ENCODE measurements at regions not wholly inside any gene's neighbourhood (a gene's known extent, or its start where the extent isn't known, plus 50 kb on each side); places are given as distances from the start of the nearest gene placed in this dataset.

- no peak overlapping the region for H3K4me3 ChIP-seq (ENCODE audit: low read length)
- no peaks in the 10 kb centered on the region for H3K27me3 ChIP-seq (ENCODE audit: control insufficient read depth, insufficient read depth, low read length)
- peaks cover 2% of the 10 kb centered on the region for H3K9me3 ChIP-seq (replicated peaks; ENCODE audit: control insufficient read depth, low read depth, low read length)
- no peaks in the 10 kb centered on the region for H3K4me1 ChIP-seq (ENCODE audit: control insufficient read depth, insufficient read depth, low read length)
- WGBS (ENCODE audit: insufficient coverage), result 51% methylated on average over 2 of the region's 2 CpGs
- H3K27ac ChIP-seq (ENCODE audit: low read length), result no peak overlapping the region
- no peaks in the 10 kb centered on the region for H3K36me3 ChIP-seq (ENCODE audit: control insufficient read depth, insufficient read depth, low read length)
- no peak for DNase-seq
These were observed 514.4 kb upstream of the CHAC2 start for GRCh38 chr2:53253244-53253643.

- WGBS (ENCODE audit: insufficient coverage), result no CpG with 5 or more reads among the region's 1 CpG
- Histone ChIP-seq H3K36me3 (ENCODE audit: control insufficient read depth, insufficient read depth, low read length) (no peaks in the 10 kb centered on the region), H3K4me1 (ENCODE audit: control insufficient read depth, insufficient read depth, low read length) (no peaks in the 10 kb centered on the region), H3K4me3 (ENCODE audit: low read length) (no peak overlapping the region), H3K27me3 (ENCODE audit: control insufficient read depth, insufficient read depth, low read length) (no peaks in the 10 kb centered on the region), H3K27ac (ENCODE audit: low read length) (no peak overlapping the region), H3K9me3 (replicated peaks; ENCODE audit: control insufficient read depth, low read depth, low read length) (no peaks in the 10 kb centered on the region)
- DNase-seq, result no peak
These were observed 515.5 kb upstream of the CHAC2 start for GRCh38 chr2:53252115-53252514.

- Histone ChIP-seq H3K27ac (ENCODE audit: low read length) (no peak overlapping the region), H3K36me3 (ENCODE audit: control insufficient read depth, insufficient read depth, low read length) (no peaks in the 10 kb centered on the region), H3K4me3 (ENCODE audit: low read length) (no peak overlapping the region), H3K4me1 (ENCODE audit: control insufficient read depth, insufficient read depth, low read length) (no peaks in the 10 kb centered on the region), H3K9me3 (replicated peaks; ENCODE audit: control insufficient read depth, low read depth, low read length) (no peaks in the 10 kb centered on the region), H3K27me3 (ENCODE audit: control insufficient read depth, insufficient read depth, low read length) (no peaks in the 10 kb centered on the region)
- 79% methylated on average over 3 of the region's 6 CpGs for WGBS (ENCODE audit: insufficient coverage)
- peak; percentile 10 for DNase-seq
These were observed 519.5 kb upstream of the CHAC2 start for GRCh38 chr2:53247956-53248735.

- H3K4me3 ChIP-seq (ENCODE audit: low read length), result no peak overlapping the region
- H3K27me3 ChIP-seq (ENCODE audit: control insufficient read depth, insufficient read depth, low read length), result no peaks in the 10 kb centered on the region
- H3K27ac ChIP-seq (ENCODE audit: low read length), result no peak overlapping the region
- DNase-seq, result no peak
- H3K36me3 ChIP-seq (ENCODE audit: control insufficient read depth, insufficient read depth, low read length), result no peaks in the 10 kb centered on the region
- H3K4me1 ChIP-seq (ENCODE audit: control insufficient read depth, insufficient read depth, low read length), result no peaks in the 10 kb centered on the region
- H3K9me3 ChIP-seq (replicated peaks; ENCODE audit: control insufficient read depth, low read depth, low read length), result no peaks in the 10 kb centered on the region
These were observed 524.2 kb upstream of the CHAC2 start for GRCh38 chr2:53243430-53243829.

- Histone ChIP-seq H3K27me3 (ENCODE audit: control insufficient read depth, insufficient read depth, low read length) (no peaks in the 10 kb centered on the region), H3K9me3 (replicated peaks; ENCODE audit: control insufficient read depth, low read depth, low read length) (no peaks in the 10 kb centered on the region), H3K36me3 (ENCODE audit: control insufficient read depth, insufficient read depth, low read length) (no peaks in the 10 kb centered on the region), H3K4me1 (ENCODE audit: control insufficient read depth, insufficient read depth, low read length) (no peaks in the 10 kb centered on the region), H3K4me3 (ENCODE audit: low read length) (no peak overlapping the region), H3K27ac (ENCODE audit: low read length) (no peak overlapping the region)
- WGBS (ENCODE audit: insufficient coverage), result 26% methylated on average over 3 of the region's 3 CpGs
- DNase-seq, result no peak
These were observed 525.5 kb upstream of the CHAC2 start for GRCh38 chr2:53242090-53242489.

- WGBS (ENCODE audit: insufficient coverage), result no CpG with 5 or more reads among the region's 1 CpG
These were observed 531.6 kb upstream of the CHAC2 start for GRCh38 chr2:53235836-53236582.

GRCh38 chr2:53234548-53234903 is 533.1 kb upstream of the CHAC2 start:
- Histone ChIP-seq H3K4me1 (ENCODE audit: control insufficient read depth, insufficient read depth, low read length) (no peaks in the 10 kb centered on the region), H3K9me3 (replicated peaks; ENCODE audit: control insufficient read depth, low read depth, low read length) (no peaks in the 10 kb centered on the region), H3K36me3 (ENCODE audit: control insufficient read depth, insufficient read depth, low read length) (no peaks in the 10 kb centered on the region), H3K27ac (ENCODE audit: low read length) (no peak overlapping the region), H3K4me3 (ENCODE audit: low read length) (no peak overlapping the region), H3K27me3 (ENCODE audit: control insufficient read depth, insufficient read depth, low read length) (no peaks in the 10 kb centered on the region)
- peak; percentile 32 for DNase-seq
- WGBS (ENCODE audit: insufficient coverage), result 0% methylated on average over 1 of the region's 1 CpG

More at GRCh38 chr2:53235836-53236582, 531.6 kb upstream of the CHAC2 start:
- Histone ChIP-seq H3K36me3 (ENCODE audit: control insufficient read depth, insufficient read depth, low read length) (no peaks in the 10 kb centered on the region), H3K4me3 (ENCODE audit: low read length) (no peak overlapping the region), H3K27me3 (ENCODE audit: control insufficient read depth, insufficient read depth, low read length) (no peaks in the 10 kb centered on the region), H3K9me3 (replicated peaks; ENCODE audit: control insufficient read depth, low read depth, low read length) (no peaks in the 10 kb centered on the region), H3K27ac (ENCODE audit: low read length) (no peak overlapping the region), H3K4me1 (ENCODE audit: control insufficient read depth, insufficient read depth, low read length) (no peaks in the 10 kb centered on the region)
- DNase-seq, result no peak

- no peaks in the 10 kb centered on the region for H3K9me3 ChIP-seq (replicated peaks; ENCODE audit: control insufficient read depth, low read depth, low read length)
- WGBS (ENCODE audit: insufficient coverage), result 91% methylated on average over 1 of the region's 4 CpGs
- no peak overlapping the region for H3K4me3 ChIP-seq (ENCODE audit: low read length)
- no peaks in the 10 kb centered on the region for H3K27me3 ChIP-seq (ENCODE audit: control insufficient read depth, insufficient read depth, low read length)
- no peaks in the 10 kb centered on the region for H3K36me3 ChIP-seq (ENCODE audit: control insufficient read depth, insufficient read depth, low read length)
- no peak overlapping the region for H3K27ac ChIP-seq (ENCODE audit: low read length)
- no peaks in the 10 kb centered on the region for H3K4me1 ChIP-seq (ENCODE audit: control insufficient read depth, insufficient read depth, low read length)
- DNase-seq, result no peak
These were observed 533.7 kb upstream of the CHAC2 start for GRCh38 chr2:53233759-53234547.

- Histone ChIP-seq H3K9me3 (replicated peaks; ENCODE audit: control insufficient read depth, low read depth, low read length) (no peaks in the 10 kb centered on the region), H3K4me3 (ENCODE audit: low read length) (no peak overlapping the region), H3K27me3 (ENCODE audit: control insufficient read depth, insufficient read depth, low read length) (no peaks in the 10 kb centered on the region), H3K27ac (ENCODE audit: low read length) (no peak overlapping the region), H3K4me1 (ENCODE audit: control insufficient read depth, insufficient read depth, low read length) (no peaks in the 10 kb centered on the region), H3K36me3 (ENCODE audit: control insufficient read depth, insufficient read depth, low read length) (no peaks in the 10 kb centered on the region)
- no CpG with 5 or more reads among the region's 3 CpGs for WGBS (ENCODE audit: insufficient coverage)
- no peak for DNase-seq
These were observed 535.7 kb upstream of the CHAC2 start for GRCh38 chr2:53231908-53232307.

GRCh38 chr2:53230691-53231090 is 536.9 kb upstream of the CHAC2 start:
- H3K36me3 ChIP-seq (ENCODE audit: control insufficient read depth, insufficient read depth, low read length), result no peaks in the 10 kb centered on the region
- H3K27me3 ChIP-seq (ENCODE audit: control insufficient read depth, insufficient read depth, low read length), result no peaks in the 10 kb centered on the region
- no peak overlapping the region for H3K27ac ChIP-seq (ENCODE audit: low read length)
- no peaks in the 10 kb centered on the region for H3K9me3 ChIP-seq (replicated peaks; ENCODE audit: control insufficient read depth, low read depth, low read length)
- DNase-seq, result no peak
- no CpG with 5 or more reads among the region's 2 CpGs for WGBS (ENCODE audit: insufficient coverage)
- no peak overlapping the region for H3K4me3 ChIP-seq (ENCODE audit: low read length)
- no peaks in the 10 kb centered on the region for H3K4me1 ChIP-seq (ENCODE audit: control insufficient read depth, insufficient read depth, low read length)

Measured in muscle of leg (tissue), 3 donors.